Muscle layer of duodenum (tissue), 2 donors: ENCODE measurements at regions not wholly inside any gene's neighbourhood (a gene's known extent, or its start where the extent isn't known, plus 50 kb on each side); places are given as distances from the start of the nearest gene placed in this dataset.

Source experiments
- H3K27ac ChIP-seq: one replicate; pipeline ENCODE4 v1.7.0; 2013; ENCODE audit warnings: mild to moderate bottlenecking, low read length
- H3K27me3 ChIP-seq: one replicate; pipeline ENCODE4 v1.7.0; 2013; ENCODE audit warnings: low read depth, mild to moderate bottlenecking, control low read depth, low read length
- H3K36me3 ChIP-seq, 2 donors: one replicate each; pipeline ENCODE4 v1.7.0; 2013; ENCODE audit warnings: low read length in 2 of 2, control low read depth in 1 of 2, mild to moderate bottlenecking in 1 of 2; ENCODE audit not compliant: insufficient read depth in 2 of 2, control insufficient read depth in 1 of 2
- H3K4me1 ChIP-seq, 2 donors: one replicate each; pipeline ENCODE4 v1.7.0; 2013; ENCODE audit warnings: low read length in 2 of 2, mild to moderate bottlenecking in 2 of 2, control low read depth in 1 of 2, moderate library complexity in 1 of 2; ENCODE audit not compliant: insufficient read depth in 2 of 2, control insufficient read depth in 1 of 2
- H3K4me3 ChIP-seq, 2 donors: one replicate each; pipeline ENCODE4 v1.7.0; 2013; ENCODE audit warnings: low read length in 2 of 2, low read depth in 1 of 2, mild to moderate bottlenecking in 1 of 2
- H3K9me3 ChIP-seq, 2 donors: one replicate each; pipeline ENCODE4 v1.7.0; 2013; ENCODE audit warnings: low read length in 2 of 2, control low read depth in 1 of 2, mild to moderate bottlenecking in 1 of 2; ENCODE audit not compliant: control insufficient read depth in 1 of 2
- donor health status: healthy.

DNA sequence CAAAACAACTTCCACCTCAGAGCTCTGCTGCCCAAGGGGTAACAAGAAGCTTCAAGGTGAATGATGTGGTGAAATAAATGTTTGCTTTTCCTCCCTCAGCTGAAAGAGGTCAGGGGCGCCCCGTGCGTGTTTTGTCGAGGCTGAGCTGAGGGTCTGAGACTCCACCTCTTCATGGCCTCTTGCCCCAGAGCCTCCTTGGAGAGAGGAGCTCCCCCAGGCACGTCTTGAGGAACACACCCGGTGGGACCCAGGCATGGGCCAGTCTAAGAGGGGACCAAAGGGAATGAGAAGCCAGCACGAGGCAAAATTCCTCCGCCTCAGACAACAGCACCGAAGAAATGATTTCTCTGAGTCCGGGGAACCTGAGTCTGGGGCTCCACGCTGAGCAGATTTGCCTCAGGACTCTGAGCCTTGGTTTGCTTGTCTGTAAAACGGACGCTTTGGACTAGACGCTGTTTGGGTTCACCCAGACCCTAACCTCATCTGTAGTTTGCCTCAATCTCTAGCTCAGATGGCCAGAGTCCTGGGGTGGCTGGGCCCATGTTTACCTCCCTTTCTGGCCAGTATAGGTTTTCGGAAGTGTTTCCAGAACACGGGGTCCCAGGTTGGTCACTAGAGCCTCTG, 56.4 kb upstream of the ODC1 start:
- Histone ChIP-seq H3K27ac (no peak overlapping the region), H3K27me3 (no peaks in the 10 kb centered on the region), H3K36me3 (no peaks in the 10 kb centered on the region), H3K4me3 (no peak overlapping the region), H3K9me3 (no peaks in the 10 kb centered on the region), H3K4me1 (no peaks in the 10 kb centered on the region)

GRCh38 chr2:10502803-10503107, 54.6 kb upstream of the ODC1 start:
- Histone ChIP-seq H3K27me3 (no peaks in the 10 kb centered on the region), H3K27ac (no peak overlapping the region), H3K9me3 (no peaks in the 10 kb centered on the region), H3K4me1 (no peaks in the 10 kb centered on the region), H3K4me3 (no peak overlapping the region), H3K36me3 (no peaks in the 10 kb centered on the region)

DNA sequence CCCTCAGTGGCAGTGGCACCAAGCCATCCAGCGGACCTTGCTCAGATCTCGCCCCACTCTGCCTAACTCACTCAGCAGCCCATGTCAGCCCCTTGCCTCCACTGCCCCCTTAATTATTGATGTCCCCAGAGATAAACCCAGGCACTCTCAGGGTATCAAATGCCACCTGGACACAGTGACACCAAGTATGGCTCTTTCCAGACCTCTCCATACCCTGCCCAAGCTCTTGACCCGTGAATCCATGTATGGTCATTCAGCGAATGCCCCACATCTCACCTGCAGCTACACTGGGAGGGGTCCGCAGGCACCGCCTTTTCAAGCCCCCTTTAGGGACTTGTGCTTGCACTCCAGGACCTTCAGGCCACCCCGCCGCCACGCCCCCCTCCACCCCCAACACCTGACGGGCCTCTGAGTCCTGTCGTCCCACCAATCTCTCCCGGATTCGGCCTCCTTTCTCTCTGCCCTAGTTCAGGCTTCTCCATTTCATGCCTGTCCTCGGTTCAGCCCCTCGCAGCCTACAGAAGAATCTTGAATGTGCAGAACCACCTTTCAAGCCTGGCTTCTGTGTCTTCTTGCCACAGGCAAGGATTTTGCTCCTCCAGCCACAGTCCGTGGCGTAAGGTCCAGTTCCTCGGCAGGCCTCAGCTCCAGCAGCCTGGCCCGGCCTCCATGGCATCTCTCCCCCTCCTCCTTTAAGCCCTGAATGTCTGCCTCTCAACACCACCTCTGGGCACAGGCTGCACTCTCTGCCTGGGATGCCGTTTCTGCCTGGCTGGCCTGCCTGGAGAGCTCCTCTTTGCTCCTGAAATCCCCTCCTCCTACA, 54.1 kb upstream of the ODC1 start:
- Histone ChIP-seq H3K27me3 (no peaks in the 10 kb centered on the region), H3K4me3 (no peak overlapping the region), H3K36me3 (no peaks in the 10 kb centered on the region), H3K27ac (no peak overlapping the region), H3K4me1 (no peaks in the 10 kb centered on the region), H3K9me3 (no peaks in the 10 kb centered on the region)

DNA sequence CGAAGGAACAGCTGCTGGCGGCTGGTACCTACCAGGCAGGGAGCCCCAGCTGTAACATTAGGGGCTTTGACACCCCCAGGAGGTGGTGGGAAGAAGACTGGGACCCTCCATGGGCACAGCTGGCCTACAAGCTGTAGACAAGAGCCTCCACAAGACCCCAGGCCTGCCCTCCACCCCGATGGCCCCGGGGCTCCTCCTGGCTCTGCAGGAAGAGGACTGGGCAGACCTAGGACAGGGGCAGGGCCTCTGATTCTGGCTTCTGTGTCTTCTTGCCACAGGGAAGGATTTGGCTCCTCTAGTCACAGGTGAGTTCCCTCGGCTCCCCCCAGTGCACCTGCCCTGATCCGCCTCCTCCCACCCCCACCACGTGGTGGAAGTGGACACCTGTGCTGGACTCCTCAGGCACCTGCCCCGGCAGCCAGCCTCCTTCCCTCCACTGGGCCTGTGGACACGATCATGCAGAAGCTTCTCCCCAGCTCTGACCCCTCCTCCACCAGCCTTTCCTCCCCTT, 53.4 kb upstream of the ODC1 start:
- no peaks in the 10 kb centered on the region for H3K36me3 ChIP-seq
- no peaks in the 10 kb centered on the region for H3K9me3 ChIP-seq
- no peak overlapping the region for H3K27ac ChIP-seq
- no peaks in the 10 kb centered on the region for H3K27me3 ChIP-seq
- H3K4me3 ChIP-seq = no peak overlapping the region
- no peaks in the 10 kb centered on the region for H3K4me1 ChIP-seq

DNA sequence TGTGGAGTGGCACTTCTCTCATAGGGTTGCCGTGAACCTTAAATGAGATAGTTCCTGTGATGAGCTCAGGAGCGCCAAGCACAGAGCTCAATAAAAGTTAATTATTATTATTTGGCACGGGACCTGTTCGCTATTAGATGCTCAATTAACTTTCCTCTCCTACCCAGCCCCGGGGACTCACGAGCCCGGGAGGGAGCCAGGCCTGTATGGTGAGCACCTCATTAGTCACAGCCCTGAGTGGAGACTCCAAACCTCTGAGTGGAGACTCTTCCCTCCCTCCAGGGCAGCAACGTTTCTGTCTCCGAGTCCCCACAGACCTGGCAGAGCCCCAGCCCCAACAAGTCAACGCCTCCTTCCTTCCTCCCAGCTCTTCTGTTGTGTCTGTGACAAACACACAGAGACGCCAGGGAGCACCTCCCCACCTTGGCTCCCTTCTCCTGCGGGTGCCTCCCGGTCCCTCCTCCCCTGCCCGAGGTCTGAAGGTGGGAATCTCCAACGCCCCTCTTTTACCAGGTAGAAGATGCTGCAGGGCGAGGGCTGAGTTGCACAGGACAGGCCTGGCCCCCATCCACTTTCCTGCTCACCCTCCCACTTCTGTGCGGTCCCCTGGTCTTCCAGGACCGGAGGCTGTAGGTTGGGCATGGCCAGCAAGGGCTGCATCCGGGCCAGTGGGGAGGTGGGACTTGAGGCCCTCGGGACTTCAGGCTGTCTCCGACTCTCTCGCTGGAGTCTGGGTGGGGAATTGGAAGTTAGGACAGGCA, 52.7 kb upstream of the ODC1 start:
- Histone ChIP-seq H3K9me3 (no peaks in the 10 kb centered on the region), H3K4me1 (no peaks in the 10 kb centered on the region), H3K4me3 (no peak overlapping the region), H3K27me3 (no peaks in the 10 kb centered on the region), H3K27ac (no peak overlapping the region), H3K36me3 (no peaks in the 10 kb centered on the region)

DNA sequence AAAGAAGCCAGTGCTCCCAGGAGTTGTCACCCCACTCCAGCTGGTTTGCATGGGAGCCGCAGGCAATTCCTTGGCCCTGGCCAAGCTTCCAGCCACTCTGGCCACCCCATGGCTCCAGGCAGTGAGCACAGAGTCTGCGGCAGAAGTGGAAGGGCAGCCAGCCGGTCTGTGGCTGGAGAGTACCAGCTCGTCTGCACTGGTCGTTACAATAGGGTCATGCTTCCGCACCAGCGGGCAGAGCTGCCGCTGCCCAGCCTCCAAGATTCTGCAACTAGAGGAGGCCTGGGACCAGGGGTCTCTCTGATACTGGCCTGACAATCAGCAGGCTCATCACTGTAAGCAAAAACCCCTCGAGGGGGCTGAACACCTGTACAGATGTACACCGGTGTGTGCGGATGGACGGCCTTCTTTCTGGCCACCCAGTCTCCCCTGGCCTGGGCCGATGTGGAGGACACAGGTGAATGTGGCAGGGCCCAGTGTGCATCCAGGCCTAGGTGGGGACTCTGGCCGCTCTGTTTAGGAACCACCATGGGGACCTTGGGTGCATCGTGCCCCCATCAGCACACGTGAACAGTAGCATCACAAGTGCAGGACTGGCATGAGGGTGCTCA, 51.9 kb upstream of the ODC1 start:
- Histone ChIP-seq H3K27me3 (no peaks in the 10 kb centered on the region), H3K4me1 (no peaks in the 10 kb centered on the region), H3K27ac (no peak overlapping the region), H3K4me3 (no peak overlapping the region), H3K36me3 (no peaks in the 10 kb centered on the region), H3K9me3 (no peaks in the 10 kb centered on the region)

- Histone ChIP-seq H3K36me3 (no peaks in the 10 kb centered on the region), H3K27ac (no peak overlapping the region), H3K27me3 (no peaks in the 10 kb centered on the region)
These were observed 51.3 kb upstream of the ODC1 start for GRCh38 chr2:10499275-10499907.

DNA sequence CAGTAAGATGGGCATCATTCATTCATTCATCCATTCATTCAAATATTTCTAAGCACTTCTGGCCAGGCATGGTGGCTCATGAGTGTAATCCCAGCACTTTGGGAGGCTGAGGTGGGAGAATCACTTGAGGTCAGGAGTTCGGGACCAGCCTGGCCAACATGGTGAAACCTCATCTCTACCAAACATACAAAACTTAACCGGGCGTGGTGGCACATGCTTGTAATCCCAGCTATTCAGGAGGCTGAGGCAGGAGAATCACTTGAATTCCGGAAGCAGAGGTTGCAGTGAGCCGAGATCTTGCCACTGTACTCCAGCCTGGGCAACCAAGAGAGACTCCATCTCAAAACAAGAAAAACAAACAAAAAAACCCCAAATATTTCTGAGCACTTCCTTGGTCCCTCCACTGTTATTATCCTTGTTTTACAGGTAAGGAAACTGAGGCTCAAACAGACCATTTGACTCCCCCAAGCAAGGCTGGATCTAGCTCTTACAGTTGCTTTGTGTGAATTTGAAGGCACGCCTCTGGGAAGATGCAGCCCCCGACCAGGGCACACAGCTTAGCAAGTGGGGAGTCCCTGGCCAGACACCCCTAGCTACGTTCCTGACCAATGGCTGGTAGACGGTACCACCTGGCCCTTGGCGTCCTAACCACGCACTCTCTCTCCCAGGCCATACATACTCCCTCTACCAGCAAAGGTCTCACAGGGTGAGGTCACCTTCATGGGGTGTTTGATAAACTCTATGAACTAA, 50.6 kb upstream of the ODC1 start:
- Histone ChIP-seq H3K4me1 (no peaks in the 10 kb centered on the region), H3K27ac (no peak overlapping the region), H3K27me3 (no peaks in the 10 kb centered on the region), H3K4me3 (no peak overlapping the region), H3K36me3 (no peaks in the 10 kb centered on the region), H3K9me3 (no peaks in the 10 kb centered on the region)

More at GRCh38 chr2:10499275-10499907, 51.3 kb upstream of the ODC1 start:
- H3K4me1 ChIP-seq = no peaks in the 10 kb centered on the region
- no peak overlapping the region for H3K4me3 ChIP-seq
- no peaks in the 10 kb centered on the region for H3K9me3 ChIP-seq
